BE2C (cell line): ENCODE measurements at regions not wholly inside any gene's neighbourhood (a gene's known extent, or its start where the extent isn't known, plus 50 kb on each side); places are given as distances from the start of the nearest gene placed in this dataset.

Experiments used
- DNase-seq: peaks from one replicate; pipeline ENCODE4 v3.0.0-alpha.2; 2020
- H3K27me3 ChIP-seq: fragments of 250-450 bp; sonication (Bioruptor Pico); 2 replicates; pipeline ENCODE4 v1.5.1; 2020; ENCODE audit warnings: mild to moderate bottlenecking
- H3K36me3 ChIP-seq: fragments of 250-450 bp; sonication (Bioruptor Pico); 2 replicates; pipeline ENCODE4 v1.5.1; 2020; ENCODE audit warnings: mild to moderate bottlenecking
- H3K4me1 ChIP-seq: fragments of 250-450 bp; sonication (Bioruptor Pico); 2 replicates; pipeline ENCODE4 v1.5.1; 2020
- H3K4me3 ChIP-seq: 2 replicates; pipeline ENCODE4 v1.5.1; 2011; ENCODE audit warnings: low read depth, low read length
- H3K9me3 ChIP-seq: fragments of 250-450 bp; sonication (Bioruptor Pico); 2 replicates; pipeline ENCODE4 v1.5.1; 2020
- TF ChIP-seq, protein P1 (sequence below): IDR thresholded peaks from 2 replicates; pipeline ENCODE4 v1.5.1; 2012; ENCODE audit warnings: mild to moderate bottlenecking, low read depth, low read length

DNA sequence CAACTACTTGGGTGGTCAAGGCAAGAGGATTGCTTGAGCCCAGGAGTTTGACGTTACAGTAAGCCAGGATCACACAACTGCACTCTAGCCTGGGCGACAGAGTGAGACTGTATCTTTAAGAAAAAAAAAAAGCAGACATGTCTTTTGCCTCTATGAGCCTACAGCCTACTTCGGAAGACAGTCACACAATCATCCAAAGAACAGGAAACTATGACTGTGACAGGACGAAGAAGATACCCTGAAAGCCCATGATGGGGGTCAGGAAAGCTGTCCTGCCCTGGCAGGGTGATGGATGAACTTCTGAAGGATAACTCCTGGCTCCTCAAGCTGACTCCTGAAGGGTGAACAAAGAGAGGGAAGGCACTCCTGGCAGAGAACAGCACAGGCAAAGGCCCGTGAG is 251.7 kb upstream of the SIX2 start:
- Histone ChIP-seq H3K36me3 (no peaks in the 10 kb centered on the region), H3K4me3 (no peak overlapping the region), H3K27me3 (no peaks in the 10 kb centered on the region), H3K9me3 (no peaks in the 10 kb centered on the region), H3K4me1 (peaks cover 10% of the 10 kb centered on the region)
- TF ChIP-seq, protein P1, sequence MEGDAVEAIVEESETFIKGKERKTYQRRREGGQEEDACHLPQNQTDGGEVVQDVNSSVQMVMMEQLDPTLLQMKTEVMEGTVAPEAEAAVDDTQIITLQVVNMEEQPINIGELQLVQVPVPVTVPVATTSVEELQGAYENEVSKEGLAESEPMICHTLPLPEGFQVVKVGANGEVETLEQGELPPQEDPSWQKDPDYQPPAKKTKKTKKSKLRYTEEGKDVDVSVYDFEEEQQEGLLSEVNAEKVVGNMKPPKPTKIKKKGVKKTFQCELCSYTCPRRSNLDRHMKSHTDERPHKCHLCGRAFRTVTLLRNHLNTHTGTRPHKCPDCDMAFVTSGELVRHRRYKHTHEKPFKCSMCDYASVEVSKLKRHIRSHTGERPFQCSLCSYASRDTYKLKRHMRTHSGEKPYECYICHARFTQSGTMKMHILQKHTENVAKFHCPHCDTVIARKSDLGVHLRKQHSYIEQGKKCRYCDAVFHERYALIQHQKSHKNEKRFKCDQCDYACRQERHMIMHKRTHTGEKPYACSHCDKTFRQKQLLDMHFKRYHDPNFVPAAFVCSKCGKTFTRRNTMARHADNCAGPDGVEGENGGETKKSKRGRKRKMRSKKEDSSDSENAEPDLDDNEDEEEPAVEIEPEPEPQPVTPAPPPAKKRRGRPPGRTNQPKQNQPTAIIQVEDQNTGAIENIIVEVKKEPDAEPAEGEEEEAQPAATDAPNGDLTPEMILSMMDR, result no peak
- no peak for DNase-seq

- Histone ChIP-seq H3K4me3 (no peak overlapping the region), H3K4me1 (peaks cover 10% of the 10 kb centered on the region), H3K36me3 (no peaks in the 10 kb centered on the region), H3K27me3 (no peaks in the 10 kb centered on the region), H3K9me3 (no peaks in the 10 kb centered on the region)
- no peak for DNase-seq
- TF ChIP-seq, protein P1, result no peak
Observed at GRCh38 chr2:45259547-45260160, 250.4 kb upstream of the SIX2 start.

DNA sequence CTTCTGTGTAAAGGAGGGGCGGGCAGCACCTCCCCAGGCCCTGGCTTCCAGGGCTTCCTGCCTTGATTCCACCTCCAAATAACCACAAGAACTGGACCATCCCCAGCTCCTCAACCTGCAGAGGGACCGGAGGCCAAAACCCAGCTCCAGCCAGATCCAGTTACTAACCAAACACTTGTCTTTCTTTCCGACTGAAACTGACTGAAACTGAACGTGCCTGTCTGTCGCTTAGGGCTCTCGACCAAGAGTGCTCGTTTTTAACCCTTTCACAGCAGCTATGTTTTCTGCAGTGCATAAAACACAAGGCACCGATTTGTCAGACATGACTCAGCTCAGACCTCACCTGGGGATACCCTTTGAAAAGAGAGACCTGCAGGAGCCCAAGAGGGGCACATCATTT is 249.9 kb upstream of the SIX2 start:
- Histone ChIP-seq H3K9me3 (no peaks in the 10 kb centered on the region), H3K27me3 (no peaks in the 10 kb centered on the region), H3K4me1 (peaks cover 10% of the 10 kb centered on the region), H3K36me3 (no peaks in the 10 kb centered on the region), H3K4me3 (no peak overlapping the region)
- no peak for DNase-seq
- TF ChIP-seq, protein P1, result no peak

DNA sequence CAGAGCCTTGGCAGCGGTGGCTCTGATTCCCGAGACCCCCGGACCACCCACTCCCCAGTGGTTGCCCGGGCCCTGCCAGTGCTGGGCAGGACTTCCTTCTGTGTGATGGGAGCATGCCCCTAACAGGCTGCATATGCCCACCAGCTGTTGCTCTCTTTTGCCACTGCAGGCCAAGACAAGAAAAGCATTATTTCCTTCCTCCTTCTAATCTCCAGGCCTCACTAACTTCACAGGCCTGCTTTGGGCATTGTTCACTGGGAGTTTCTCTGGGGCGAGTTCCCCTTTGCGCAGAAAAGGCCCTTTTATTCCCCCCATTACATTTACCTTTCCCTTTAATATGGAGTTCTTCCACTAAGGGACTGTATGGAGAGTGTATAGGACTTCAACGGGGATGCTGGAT is 249.1 kb upstream of the SIX2 start:
- H3K27me3 ChIP-seq, result no peaks in the 10 kb centered on the region
- H3K9me3 ChIP-seq, result no peaks in the 10 kb centered on the region
- TF ChIP-seq, protein P1, result no peak
- no peak overlapping the region for H3K4me3 ChIP-seq
- DNase-seq, result no peak
- no peaks in the 10 kb centered on the region for H3K36me3 ChIP-seq
- H3K4me1 ChIP-seq, result peaks cover 6% of the 10 kb centered on the region

- Histone ChIP-seq H3K36me3 (no peaks in the 10 kb centered on the region), H3K27me3 (no peaks in the 10 kb centered on the region), H3K4me1 (peaks cover 1% of the 10 kb centered on the region), H3K9me3 (no peaks in the 10 kb centered on the region), H3K4me3 (no peak overlapping the region)
- DNase-seq, result no peak
- TF ChIP-seq, protein P1, result no peak
Observed at GRCh38 chr2:45257820-45258219, 248.6 kb upstream of the SIX2 start.

DNA sequence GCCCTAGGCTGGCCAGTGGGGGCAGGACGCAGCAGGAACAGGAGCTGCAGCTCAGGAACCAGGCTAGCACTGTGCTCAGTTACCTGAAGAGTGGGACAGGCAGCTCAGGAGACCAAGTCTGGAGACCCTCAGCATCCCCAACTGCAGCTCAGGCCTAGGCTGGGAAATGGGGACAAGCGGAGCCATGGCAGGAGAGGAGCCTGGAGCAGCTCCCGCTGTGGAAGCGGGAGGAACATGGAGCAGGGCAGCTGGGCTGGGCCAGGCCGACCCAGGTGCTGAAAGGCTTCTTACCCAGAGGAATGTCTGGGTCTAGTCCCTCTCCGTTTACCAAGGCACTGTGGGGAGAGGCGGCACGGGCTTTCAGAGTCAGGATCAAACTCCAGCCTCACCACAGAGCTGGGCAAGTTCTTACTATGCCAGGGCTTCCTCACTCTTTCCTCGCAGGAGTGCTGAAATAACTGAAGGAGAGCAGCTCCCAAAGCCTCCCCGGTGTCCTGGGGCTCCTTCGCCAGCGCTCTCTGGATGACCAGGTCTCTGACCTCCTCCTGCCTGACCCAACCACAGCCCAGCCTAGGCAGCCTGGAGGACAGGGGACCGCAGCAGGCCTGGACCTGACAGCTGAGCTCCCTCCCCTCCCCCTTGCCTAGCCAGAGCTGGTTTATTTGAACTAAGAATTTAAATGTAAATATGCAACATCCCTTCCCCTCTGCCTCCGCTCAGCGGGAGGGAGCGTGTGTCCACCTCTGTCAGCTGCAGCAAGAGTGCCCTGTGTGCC is 247.8 kb upstream of the SIX2 start:
- Histone ChIP-seq H3K36me3 (no peaks in the 10 kb centered on the region), H3K4me3 (no peak overlapping the region), H3K27me3 (no peaks in the 10 kb centered on the region), H3K4me1 (no peaks in the 10 kb centered on the region), H3K9me3 (no peaks in the 10 kb centered on the region)
- DNase-seq, result no peak
- TF ChIP-seq, protein P1, result no peak
